ENCODE measurements at regions not wholly inside any gene's neighbourhood (a gene's known extent, or its start where the extent isn't known, plus 50 kb on each side); places are given as distances from the start of the nearest gene placed in this dataset.
"Not testable (repeated sequence)": the region's sequence is repeated elsewhere in the genome, so short reads cannot be mapped to it uniquely, and the experiment has no call there.

GRCh38 chr2:87548681-87549536 lies 199.0 kb upstream of the PLGLB2 start:
- DNase-seq (ENCODE audit: low read depth, low spot score); H3K79me2 ChIP-seq (ENCODE audit: insufficient read depth, low read length); H3K9ac ChIP-seq (ENCODE audit: low read length); H2AFZ ChIP-seq (ENCODE audit: low read depth, low read length, poor library complexity, severe bottlenecking); H3K36me3 ChIP-seq (ENCODE audit: control insufficient read depth in 1 of 2, insufficient read depth in 2 of 2, low read length in 2 of 2); H3K27me3 ChIP-seq (ENCODE audit: insufficient read depth, low read length); H4K20me1 ChIP-seq (ENCODE audit: insufficient read depth); H3K9me2 ChIP-seq (ENCODE audit: insufficient read depth); H3K4me1 ChIP-seq (ENCODE audit: control insufficient read depth in 1 of 2, insufficient read depth in 2 of 2, low read length in 2 of 2); CTCF ChIA-PET; H3K9me3 ChIP-seq (ENCODE audit: control insufficient read depth in 1 of 2, insufficient read depth in 1 of 2, low read depth in 1 of 2, low read length in 2 of 2); POLR2A ChIA-PET; RAD21 ChIA-PET (ENCODE audit: low non-redundant PET in 1 of 2, low total read pairs in 2 of 2, uncharacterized antibody in 2 of 2, unreplicated experiment in 2 of 2); intact Hi-C loops (cut with micrococcal nuclease); H3K27ac ChIP-seq (ENCODE audit: low read depth, low read length); ATAC-seq; H3K4me2 ChIP-seq (ENCODE audit: low read length); H3K4me3 ChIP-seq (replicated peaks in 1 of 2; ENCODE audit: low read depth in 1 of 2, low read length in 2 of 2); BruUV-seq (replicated peaks): not testable (repeated sequence)

- H3K9me2 ChIP-seq (ENCODE audit: insufficient read depth); ATAC-seq; H4K20me1 ChIP-seq (ENCODE audit: insufficient read depth); H3K36me3 ChIP-seq (ENCODE audit: control insufficient read depth in 1 of 2, insufficient read depth in 2 of 2, low read length in 2 of 2); H3K9me3 ChIP-seq (ENCODE audit: control insufficient read depth in 1 of 2, insufficient read depth in 1 of 2, low read depth in 1 of 2, low read length in 2 of 2); H3K27me3 ChIP-seq (ENCODE audit: insufficient read depth, low read length); H3K4me1 ChIP-seq (ENCODE audit: control insufficient read depth in 1 of 2, insufficient read depth in 2 of 2, low read length in 2 of 2); RAD21 ChIA-PET (ENCODE audit: low non-redundant PET in 1 of 2, low total read pairs in 2 of 2, uncharacterized antibody in 2 of 2, unreplicated experiment in 2 of 2); H3K9ac ChIP-seq (ENCODE audit: low read length); DNase-seq (ENCODE audit: low read depth, low spot score); H2AFZ ChIP-seq (ENCODE audit: low read depth, low read length, poor library complexity, severe bottlenecking); POLR2A ChIA-PET; H3K4me2 ChIP-seq (ENCODE audit: low read length); H3K4me3 ChIP-seq (replicated peaks in 1 of 2; ENCODE audit: low read depth in 1 of 2, low read length in 2 of 2); intact Hi-C loops (cut with micrococcal nuclease); BruUV-seq (replicated peaks); H3K27ac ChIP-seq (ENCODE audit: low read depth, low read length); CTCF ChIA-PET; H3K79me2 ChIP-seq (ENCODE audit: insufficient read depth, low read length): not testable (repeated sequence)
Observed at GRCh38 chr2:87549561-87550202, 198.2 kb upstream of the PLGLB2 start.

GRCh38 chr2:87554678-87555077 lies 193.2 kb upstream of the PLGLB2 start:
- H3K79me2 ChIP-seq (ENCODE audit: insufficient read depth, low read length); BruUV-seq (replicated peaks); H3K4me3 ChIP-seq (replicated peaks in 1 of 2; ENCODE audit: low read depth in 1 of 2, low read length in 2 of 2); H2AFZ ChIP-seq (ENCODE audit: low read depth, low read length, poor library complexity, severe bottlenecking); H3K9ac ChIP-seq (ENCODE audit: low read length); H3K36me3 ChIP-seq (ENCODE audit: control insufficient read depth in 1 of 2, insufficient read depth in 2 of 2, low read length in 2 of 2); POLR2A ChIA-PET; H3K4me1 ChIP-seq (ENCODE audit: control insufficient read depth in 1 of 2, insufficient read depth in 2 of 2, low read length in 2 of 2); H4K20me1 ChIP-seq (ENCODE audit: insufficient read depth); DNase-seq (ENCODE audit: low read depth, low spot score); H3K9me3 ChIP-seq (ENCODE audit: control insufficient read depth in 1 of 2, insufficient read depth in 1 of 2, low read depth in 1 of 2, low read length in 2 of 2); intact Hi-C loops (cut with micrococcal nuclease); H3K4me2 ChIP-seq (ENCODE audit: low read length); ATAC-seq; H3K9me2 ChIP-seq (ENCODE audit: insufficient read depth); H3K27ac ChIP-seq (ENCODE audit: low read depth, low read length); CTCF ChIA-PET; RAD21 ChIA-PET (ENCODE audit: low non-redundant PET in 1 of 2, low total read pairs in 2 of 2, uncharacterized antibody in 2 of 2, unreplicated experiment in 2 of 2); H3K27me3 ChIP-seq (ENCODE audit: insufficient read depth, low read length): not testable (repeated sequence)

- H3K9me3 ChIP-seq (ENCODE audit: control insufficient read depth in 1 of 2, insufficient read depth in 1 of 2, low read depth in 1 of 2, low read length in 2 of 2); H4K20me1 ChIP-seq (ENCODE audit: insufficient read depth); H3K9me2 ChIP-seq (ENCODE audit: insufficient read depth); DNase-seq (ENCODE audit: low read depth, low spot score); H3K4me2 ChIP-seq (ENCODE audit: low read length); intact Hi-C loops (cut with micrococcal nuclease); H3K27me3 ChIP-seq (ENCODE audit: insufficient read depth, low read length); ATAC-seq; CTCF ChIA-PET; POLR2A ChIA-PET; H3K79me2 ChIP-seq (ENCODE audit: insufficient read depth, low read length); H3K27ac ChIP-seq (ENCODE audit: low read depth, low read length); H3K9ac ChIP-seq (ENCODE audit: low read length); BruUV-seq (replicated peaks); H3K4me3 ChIP-seq (replicated peaks in 1 of 2; ENCODE audit: low read depth in 1 of 2, low read length in 2 of 2); H3K4me1 ChIP-seq (ENCODE audit: control insufficient read depth in 1 of 2, insufficient read depth in 2 of 2, low read length in 2 of 2); RAD21 ChIA-PET (ENCODE audit: low non-redundant PET in 1 of 2, low total read pairs in 2 of 2, uncharacterized antibody in 2 of 2, unreplicated experiment in 2 of 2); H2AFZ ChIP-seq (ENCODE audit: low read depth, low read length, poor library complexity, severe bottlenecking); H3K36me3 ChIP-seq (ENCODE audit: control insufficient read depth in 1 of 2, insufficient read depth in 2 of 2, low read length in 2 of 2): not testable (repeated sequence)
Observed at GRCh38 chr2:87555082-87555481, 192.8 kb upstream of the PLGLB2 start.
